GM18907 (cell line): ENCODE measurements at regions not wholly inside any gene's neighbourhood (a gene's known extent, or its start where the extent isn't known, plus 50 kb on each side); places are given as distances from the start of the nearest gene placed in this dataset.
"Not testable (repeated sequence)": the region's sequence is repeated elsewhere in the genome, so short reads cannot be mapped to it uniquely, and the experiment has no call there.

Experiments used
- ATAC-seq: cut with Tn5 transposase; IDR thresholded peaks from one replicate; pipeline ENCODE4 v1.9.1; 2021; ENCODE audit warnings: mild to moderate bottlenecking, moderate library complexity; ENCODE audit not compliant: unreplicated experiment

DNA sequence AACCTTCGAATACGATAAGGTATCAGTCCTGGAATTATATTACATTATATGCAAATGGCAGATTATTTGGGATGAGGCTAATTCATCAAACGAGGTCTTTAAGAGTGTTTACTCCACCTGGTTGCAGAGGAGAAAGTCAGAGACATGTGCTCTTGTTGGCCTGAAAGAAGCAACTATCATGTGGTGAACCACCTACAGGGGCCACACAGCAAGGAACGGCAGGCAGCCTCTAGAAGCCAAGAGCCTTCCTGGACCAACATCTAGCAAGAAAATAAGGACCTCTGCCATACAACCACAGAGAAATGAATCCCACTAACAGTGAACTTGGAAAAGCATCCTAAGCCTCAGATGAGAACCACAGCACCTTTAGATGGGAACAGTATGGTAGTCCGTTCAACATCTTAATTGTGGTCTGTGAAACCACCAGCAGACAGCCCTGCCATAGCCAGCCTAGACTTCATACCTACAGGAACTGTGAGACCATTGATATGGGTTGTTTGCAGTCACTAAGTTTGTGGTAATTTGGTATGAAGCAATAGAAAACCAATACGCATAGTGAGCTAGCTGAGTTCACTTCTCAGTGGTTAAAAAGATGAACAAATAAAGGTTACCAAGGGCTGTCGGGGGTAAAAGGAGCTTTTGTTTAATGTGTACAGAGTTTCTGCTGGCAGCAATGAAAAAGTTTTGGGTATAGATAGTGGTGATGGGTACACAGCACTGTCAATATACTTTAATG, 345.7 kb upstream of the RUNX1 start:
- no peak for ATAC-seq

DNA sequence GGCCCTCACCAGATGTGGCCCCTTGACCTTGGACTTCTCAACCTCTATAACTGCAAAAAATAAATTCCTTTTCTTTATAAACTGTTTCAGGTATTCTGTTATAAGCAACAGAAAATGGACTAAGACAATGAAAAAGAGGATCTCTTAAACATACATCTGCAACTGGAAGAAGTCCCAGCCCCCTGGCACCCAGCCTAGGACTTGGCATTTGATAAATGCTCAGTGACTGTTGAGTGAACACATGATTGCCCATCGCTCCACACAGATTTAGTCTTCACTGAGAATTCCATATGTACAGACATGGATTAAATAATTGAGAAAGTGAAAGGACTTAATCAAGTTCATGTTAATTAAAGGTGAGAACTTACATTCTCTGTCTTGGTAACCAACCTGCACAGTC, 344.9 kb upstream of the RUNX1 start:
- ATAC-seq: no peak

DNA sequence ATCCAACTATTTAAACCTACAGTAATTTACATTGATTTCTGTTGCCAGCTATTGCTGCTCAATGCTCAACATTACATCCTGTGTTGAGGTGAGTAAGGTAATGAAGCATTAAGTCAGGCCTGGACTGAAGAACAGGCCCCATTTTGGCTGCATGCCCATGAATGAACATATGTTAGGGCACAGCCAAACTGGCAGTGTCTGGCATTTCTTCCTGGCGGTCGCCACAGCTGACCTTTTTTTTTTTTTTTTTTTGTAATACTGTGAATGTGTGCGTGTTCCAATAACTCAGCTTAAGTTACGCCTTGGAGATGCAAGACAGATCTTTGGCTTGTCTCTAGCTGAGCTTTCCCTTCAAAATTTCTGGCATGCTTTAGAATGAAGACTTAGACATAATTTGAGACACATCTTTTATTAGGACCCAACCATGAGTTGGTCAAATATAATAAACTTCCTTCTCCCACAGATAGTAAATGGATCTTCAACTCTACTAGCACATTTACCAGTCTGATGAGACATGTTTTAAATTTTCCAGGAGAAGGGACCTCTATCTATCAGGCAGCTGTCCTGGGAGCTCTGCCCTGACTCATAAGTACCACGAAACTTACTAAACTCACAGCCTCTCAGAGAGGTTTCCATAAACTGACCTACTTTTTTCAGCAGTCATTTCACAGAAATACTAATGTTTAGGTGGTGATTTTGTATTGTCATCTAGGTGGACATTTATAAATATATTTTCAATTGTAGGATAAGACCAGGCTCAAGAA, 341.1 kb upstream of the RUNX1 start:
- no peak for ATAC-seq

DNA sequence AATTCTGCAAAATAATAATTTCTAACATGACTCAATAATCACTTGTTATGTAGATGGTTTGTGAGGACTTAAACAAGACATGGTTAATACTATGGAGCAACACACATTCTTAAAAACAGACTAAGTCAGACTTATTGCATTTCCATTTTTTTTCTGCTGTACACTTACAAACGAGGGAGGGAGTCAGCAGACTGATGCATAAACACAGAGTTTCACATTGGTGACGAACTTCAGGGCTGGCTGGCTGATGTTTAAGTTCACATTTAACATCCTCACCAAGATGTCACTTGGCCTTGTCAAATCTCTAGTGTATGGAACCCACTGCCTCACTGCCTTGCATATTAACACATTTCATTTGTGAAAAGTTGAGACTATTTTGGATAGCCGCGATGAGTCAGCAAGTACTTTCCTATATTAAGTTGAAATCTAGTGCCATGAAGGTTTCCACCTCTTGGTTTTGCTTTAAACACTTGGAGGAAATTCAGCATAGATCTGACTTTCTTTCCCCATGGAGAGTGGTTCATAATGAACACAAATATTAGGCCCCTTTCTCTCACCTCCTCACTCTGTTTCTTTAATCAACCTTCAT, 337.5 kb upstream of the RUNX1 start:
- no peak for ATAC-seq

DNA sequence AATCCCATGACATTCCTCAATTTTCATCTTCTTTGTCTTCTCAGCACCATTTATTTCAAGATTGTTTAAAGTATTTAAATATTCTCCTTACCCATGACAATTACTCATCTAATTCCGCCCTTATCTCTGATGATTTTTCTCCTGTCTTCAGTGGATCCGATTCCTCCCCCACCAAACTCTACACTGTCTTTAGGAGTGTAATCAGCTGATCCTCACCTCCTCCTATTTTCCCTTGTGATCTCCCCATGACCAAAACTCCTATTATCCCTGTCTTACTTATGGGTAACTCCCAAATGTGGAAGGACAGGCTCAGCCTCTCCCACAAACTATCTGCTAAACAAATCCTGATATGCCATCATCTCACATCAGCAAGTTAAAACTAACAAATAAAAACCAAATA, 335.3 kb upstream of the RUNX1 start:
- ATAC-seq: no peak

DNA sequence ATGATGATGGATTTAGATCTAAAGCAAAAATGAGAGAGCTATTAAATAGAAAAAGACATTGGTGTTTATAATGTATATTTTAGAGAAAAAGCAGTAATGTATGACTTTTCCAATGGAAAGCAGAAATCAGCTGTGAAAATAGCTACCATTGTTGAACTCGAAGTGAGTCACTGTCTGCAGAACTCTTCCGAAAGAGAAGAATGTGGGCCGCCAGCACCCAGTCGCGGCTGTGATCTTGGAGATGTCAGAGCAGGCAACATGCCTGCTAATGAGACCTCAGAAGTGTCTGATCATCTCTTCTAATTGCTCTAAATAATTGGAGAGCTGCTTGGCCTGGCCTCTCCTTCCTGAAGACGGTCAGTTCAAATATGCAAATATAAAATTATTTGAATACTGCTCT, 333.6 kb upstream of the RUNX1 start:
- no peak for ATAC-seq

DNA sequence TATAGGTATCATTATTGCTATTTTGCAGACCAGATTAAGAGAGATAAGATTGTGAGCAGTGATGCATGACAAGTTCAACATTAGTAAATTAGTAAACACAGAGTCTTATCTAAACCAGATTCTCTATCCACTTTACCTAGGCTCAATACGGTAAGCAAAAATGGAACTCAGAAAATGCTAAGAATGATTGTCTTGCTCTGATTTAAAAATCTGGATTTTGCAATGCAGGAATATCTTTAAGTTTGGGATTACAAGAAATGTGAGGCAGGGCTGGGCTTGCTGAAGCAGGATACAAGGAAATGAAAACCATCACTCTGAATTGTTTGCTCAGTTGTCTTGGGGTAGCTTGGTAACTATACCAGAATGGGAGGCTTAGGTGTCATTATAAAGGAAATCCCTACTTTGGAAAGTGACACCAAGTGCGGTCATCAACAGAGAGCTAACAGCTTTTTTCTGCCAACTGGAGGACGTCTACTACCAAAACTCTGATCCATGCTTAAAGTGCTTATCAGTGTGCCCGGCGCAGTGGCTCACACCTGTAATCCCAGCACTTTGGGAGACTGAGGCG, 332.7 kb upstream of the RUNX1 start:
- ATAC-seq: no peak

GRCh38 chr21:35380304-35380703, 331.2 kb upstream of the RUNX1 start:
- not testable (repeated sequence) for ATAC-seq

GRCh38 chr21:35378881-35379280, 329.8 kb upstream of the RUNX1 start:
- no peak for ATAC-seq

- ATAC-seq: no peak
These were observed 328.5 kb upstream of the RUNX1 start for GRCh38 chr21:35377505-35378090.

- ATAC-seq: no peak
These were observed 327.5 kb upstream of the RUNX1 start for GRCh38 chr21:35376406-35377135.

DNA sequence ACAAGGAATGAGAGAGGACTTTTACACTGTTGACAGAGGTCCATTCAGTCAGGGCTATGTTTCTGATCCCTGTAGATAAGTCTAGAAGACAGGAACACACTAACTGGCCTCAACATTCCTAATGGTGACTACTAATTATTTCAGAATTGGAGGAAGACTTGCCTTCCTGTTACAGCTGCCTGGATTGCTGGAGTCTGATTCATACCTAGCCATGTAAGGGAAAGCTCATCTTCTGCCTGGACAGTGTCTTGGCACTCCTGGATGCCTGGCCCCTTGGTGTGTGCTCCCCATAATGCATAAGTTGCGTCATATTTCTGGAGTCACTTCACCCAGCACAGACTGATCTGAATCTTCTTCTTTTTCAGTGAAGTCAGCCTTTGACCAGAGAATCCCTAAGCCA, 326.0 kb upstream of the RUNX1 start:
- no peak for ATAC-seq

GRCh38 chr21:35373998-35374397, 324.9 kb upstream of the RUNX1 start:
- no peak for ATAC-seq

DNA sequence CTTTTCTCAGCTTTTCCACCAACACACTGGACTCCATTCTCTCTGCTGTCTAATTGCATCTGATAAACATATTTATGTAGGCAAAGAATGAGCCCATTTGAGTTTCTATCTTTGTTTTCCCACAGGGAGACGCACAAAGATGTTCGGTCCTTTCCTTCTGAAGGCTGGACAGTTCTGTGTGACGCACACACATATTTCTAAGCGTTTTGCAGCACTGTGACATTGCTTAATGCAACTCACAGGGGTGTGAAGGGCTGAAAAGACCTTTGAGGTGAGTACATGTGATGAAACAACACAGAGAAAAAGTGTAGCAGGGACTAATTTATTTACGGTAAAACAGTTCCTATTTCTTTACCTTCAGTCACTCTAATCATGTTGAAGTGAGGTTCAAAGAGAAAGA, 323.1 kb upstream of the RUNX1 start:
- no peak for ATAC-seq

GRCh38 chr21:35370671-35371070, 321.6 kb upstream of the RUNX1 start:
- ATAC-seq: no peak

DNA sequence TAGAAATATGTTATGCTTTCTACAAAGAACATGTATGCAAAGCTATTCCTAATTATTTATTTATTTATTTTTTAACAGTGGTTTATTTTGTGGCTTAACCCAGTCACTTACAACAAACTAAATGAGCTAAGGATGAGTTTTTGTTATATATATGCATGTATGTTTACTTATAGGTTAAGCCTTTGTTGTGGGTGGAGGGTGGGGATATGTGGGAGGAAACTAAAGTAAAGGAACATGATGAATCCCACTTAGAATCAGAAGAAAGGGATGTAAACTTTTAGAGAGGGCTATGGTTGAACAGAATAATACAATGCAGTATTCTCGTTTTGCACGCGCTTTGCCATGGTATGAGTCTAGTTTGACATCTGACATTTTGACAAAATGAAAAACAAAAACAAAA, 321.0 kb upstream of the RUNX1 start:
- ATAC-seq: no peak

DNA sequence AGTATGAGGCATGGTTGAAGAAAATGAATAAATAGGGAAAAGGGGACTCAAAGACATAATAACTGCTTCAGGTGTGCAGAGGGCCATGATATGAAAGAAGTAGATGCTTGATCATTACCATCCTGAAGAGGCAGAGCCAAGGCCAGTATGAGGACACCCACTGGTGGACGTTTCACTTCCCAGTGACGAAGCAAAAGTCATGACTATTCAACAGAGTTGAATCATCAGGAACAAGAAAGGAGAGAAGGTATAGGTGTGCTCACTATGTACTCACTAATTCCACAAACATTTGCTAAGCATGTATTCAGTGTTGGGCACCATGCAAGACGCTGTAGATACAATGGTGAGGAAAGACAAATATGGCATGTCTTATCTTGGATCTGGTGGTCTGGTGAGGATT, 319.2 kb upstream of the RUNX1 start:
- no peak for ATAC-seq

DNA sequence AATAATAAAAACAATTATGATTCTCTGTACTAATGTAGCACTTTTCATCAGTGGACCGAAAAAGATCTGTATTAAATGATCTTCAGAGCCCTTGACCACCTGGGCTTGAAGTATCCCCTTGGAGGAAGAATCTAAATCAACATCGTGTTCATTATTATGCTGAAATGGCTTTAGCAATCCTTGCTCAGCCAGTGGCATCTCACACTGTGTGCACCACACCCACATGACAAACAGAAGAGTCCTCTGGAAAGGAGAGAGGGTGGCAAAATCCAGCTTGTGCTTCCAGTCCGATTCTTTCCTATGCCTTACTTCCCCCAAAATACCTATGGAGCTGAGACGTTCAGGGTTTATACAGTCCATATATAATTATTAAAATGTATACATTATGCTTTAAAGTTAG, 318.5 kb upstream of the RUNX1 start:
- ATAC-seq: no peak

GRCh38 chr21:35366394-35367080, 317.4 kb upstream of the RUNX1 start:
- ATAC-seq: no peak

DNA sequence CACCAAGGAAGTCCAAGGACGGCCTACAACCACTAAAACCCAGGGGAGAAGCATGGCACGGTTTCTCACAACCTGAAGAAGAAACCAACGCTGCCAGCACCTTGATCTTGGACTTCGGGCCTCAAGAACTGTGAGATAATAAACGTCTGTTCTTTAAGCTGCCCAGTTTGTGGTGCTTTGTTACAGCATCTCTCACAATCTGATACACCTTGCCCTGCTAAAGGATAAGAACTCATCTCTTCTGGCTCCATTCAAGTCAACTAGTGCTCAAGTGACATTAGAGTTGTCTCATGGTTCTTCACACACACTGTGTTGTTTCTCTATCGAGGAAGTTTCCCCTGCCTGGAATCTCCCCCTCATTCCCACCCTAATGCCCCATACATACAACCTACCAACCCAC, 314.4 kb upstream of the RUNX1 start:
- no peak for ATAC-seq
